Stimulated activated CD8-positive, alpha-beta memory T cell treated with anti-CD3 and anti-CD28 coated beads, Interleukin-15, amount 100 ng/mL, for 48 hours (primary cell): ENCODE measurements at regions not wholly inside any gene's neighbourhood (a gene's known extent, or its start where the extent isn't known, plus 50 kb on each side); places are given as distances from the start of the nearest gene placed in this dataset.

Experiments used
- DNase-seq, 2 donors: peaks; one replicate each; pipeline ENCODE4 v3.0.0-alpha.2; 2020; ENCODE audit warnings: low read depth in 2 of 2

DNA sequence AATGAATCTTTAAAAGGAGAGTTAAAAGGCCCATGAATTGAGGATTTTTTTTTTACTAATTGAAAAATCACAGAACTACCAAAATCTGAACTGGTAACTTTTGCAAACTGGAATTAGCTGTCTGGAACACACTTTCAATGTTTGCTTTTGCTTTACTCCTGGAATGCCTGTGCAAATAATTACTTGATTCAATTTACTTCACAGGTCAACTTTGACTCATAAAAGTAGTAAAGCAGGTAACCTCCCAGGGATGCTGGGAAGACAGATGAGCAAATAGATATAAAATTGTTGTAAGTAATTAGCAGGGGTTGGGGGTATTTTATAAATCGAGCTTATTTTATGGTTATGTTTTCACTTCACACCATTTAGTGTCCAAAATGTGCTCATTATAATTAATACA is 398.3 kb upstream of the HNRNPA3 start:
- DNase-seq = no peak

DNA sequence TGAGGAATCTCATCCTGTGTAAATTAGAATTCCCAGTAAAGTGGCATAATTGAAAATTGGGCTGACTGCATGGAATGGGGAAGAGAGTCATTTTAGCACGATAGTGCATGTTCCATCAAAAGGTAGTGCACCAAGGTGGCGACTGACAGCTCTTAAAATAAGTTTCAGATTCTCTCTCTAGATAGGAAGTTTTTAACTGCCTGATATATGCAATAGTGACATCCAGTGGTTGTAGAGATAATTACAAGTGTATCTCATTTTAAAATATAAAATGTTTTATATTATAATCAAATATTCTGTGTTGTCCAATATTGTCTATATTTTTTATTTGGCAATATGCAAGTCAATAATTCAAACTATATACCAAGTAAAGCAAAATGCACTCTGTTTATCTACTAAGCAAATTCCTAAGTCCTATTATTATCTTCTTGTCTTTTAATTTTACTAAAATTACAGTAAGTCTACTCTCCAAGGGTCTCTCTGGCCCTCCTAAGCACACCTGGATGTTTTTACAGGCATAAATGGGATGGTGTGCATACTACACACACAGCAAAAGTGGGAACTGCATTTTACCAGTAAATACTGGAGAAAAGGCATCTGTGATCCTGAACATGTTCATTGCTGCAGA is 397.7 kb upstream of the HNRNPA3 start:
- DNase-seq = no peak

DNA sequence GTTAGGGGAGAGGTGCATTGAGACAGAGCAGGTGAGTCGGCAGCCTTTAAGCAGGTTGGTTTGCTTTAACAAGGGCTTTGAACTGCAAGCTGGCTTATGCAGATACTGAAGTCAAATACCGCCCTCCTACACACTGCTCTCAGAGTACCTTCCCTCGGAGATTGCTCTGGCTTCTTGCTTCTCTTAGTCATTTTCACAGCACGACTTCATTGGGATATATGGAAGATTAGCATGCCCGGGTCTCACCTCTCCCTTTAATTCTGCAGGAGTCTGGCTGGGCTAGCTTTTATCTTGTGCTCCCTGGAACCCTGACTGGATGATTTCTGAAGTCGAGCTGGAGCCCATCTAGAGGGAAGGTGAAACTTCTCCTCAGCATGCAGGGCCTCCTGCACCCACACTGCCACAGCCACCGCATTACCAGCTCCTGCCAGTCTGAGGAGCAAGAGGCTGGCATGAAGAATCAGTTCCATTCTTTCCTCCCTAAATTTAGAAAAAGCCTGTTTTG is 395.5 kb upstream of the HNRNPA3 start:
- DNase-seq = no peak

DNA sequence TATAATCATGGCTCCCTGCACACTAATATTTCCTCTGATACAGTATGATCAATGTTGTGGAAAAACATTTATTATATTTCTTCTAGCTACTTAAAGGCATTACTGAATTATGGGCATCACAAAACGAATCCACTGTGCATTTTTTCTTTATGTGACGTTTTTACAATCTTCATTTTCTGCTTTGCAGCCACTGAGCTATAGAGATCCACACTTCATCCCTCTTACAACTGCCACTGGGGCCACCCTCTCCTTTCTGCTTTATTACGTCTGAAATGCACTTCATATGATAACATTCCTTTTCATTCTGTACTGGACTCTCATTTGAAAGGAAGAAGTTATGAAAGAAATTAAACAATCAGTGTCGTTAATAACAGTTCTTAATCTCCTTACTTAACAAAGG is 394.5 kb upstream of the HNRNPA3 start:
- no peak for DNase-seq

DNA sequence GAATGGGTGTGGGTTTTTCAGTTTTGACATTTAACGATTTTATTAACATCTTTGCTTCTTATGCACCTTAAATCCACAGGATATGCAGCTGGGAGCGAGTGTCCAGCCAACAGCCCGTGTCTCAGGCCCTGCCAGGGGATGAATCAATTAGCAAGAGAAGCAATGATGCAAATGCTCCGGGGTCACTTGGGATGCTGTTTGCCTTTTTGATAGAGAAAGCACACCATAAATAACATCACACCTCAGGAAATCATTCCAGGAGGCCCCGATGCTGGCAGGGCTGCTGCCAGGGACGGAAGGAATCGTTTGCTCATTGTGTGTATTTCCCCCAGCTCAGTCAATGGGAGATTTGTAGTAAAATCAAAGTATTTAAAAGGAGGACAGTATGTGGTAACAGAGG is 394.0 kb upstream of the HNRNPA3 start:
- DNase-seq = no peak

DNA sequence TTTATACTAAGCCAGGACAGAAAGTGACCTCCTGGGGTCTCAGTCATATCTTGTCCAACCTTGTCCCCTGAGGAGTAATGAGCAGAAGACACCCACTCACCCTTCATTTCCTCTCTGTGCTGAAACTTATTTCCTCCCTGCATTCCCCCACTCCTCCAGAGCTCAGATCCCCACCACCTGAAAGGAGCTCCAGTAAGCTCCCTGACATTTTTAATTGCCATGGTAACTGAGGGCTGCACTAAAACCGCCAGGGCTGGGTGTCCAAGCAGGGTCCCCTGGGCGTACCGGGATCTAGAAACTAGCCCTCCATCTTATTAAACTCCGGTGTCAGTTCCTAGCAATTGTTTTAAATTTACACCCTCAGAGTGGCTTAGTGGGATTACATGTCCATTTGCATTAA is 393.3 kb upstream of the HNRNPA3 start:
- DNase-seq = no peak

DNA sequence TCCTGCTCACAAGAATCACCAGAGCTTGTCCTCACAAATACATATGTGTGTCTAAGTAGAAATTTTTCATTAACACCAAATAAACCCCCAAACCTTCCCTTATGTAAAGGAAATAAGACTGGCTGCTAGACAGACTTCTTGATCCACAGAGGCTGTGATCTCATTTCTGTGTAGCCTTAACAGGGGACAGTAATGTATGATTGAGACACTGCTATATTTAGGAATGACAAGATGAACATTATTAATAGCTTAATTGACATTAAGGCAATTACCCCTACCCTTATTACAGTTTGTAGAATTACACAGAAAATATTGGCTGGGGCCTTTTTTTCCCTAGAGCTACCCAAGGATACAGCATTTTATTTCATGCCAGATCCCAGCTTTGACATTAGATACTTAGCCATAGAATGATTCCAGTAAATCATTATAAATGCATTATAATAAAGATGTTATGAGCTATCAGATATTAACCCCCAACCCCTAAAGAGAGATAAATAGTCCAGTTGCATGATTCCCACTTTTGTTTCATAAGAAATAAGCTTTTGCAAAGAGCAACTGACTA is 392.1 kb upstream of the HNRNPA3 start:
- no peak for DNase-seq

DNA sequence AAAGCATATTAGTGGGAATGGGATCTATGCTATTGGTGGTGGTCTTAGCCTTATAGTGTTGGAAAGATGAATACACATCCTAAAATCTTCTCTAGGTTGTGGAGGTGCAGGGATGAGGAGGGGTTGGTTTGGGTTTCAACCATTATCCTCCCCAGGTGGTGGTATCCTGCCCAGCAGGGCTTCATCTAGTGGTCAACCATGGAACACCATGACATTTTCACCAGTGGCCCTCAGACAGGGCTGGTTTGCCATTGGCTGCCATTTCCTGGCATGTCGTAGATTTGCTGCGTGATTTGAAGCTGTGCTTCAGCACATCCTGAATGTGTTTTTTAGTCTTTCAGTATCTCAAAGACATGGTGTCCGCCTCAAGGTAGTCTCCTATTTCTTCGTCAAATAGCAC is 391.2 kb upstream of the HNRNPA3 start:
- no peak for DNase-seq

DNA sequence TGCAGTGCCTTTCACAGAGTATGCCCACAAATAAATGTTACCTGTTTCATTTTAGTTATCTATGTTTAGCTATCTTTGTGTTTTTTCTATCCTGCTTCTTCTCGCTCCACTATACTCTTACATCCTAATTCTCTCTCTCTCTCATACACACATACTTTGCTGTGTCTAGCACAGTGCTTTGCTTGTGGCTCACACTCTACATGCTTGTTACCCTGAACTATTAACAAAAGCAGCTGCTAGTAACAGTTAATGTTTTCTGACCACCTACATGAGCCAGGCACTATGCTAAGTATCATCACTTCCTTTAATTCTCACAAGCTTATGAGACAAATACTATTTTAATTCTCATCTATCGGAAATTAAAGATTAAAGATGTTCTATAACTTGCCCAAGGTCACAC is 390.5 kb upstream of the HNRNPA3 start:
- DNase-seq = no peak

DNA sequence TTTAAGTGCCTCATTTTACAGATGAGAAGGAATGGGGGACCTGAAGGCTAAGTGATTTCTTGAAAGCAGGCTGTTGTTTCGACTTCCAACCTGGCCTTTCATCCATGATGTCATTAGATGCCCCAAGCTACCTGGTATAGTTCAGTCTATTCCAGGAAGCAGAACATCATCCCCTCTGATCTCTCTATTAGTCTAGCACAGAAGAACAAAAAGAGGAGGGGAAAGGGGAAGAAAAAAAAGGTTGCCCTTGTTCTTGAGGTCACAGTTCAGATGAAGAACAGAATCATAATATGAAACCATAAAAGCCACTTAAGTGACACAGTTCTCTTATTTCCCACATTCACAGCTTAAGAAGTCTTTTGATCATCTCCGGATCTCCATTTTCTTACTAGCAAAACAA is 386.2 kb upstream of the HNRNPA3 start:
- DNase-seq = no peak

DNA sequence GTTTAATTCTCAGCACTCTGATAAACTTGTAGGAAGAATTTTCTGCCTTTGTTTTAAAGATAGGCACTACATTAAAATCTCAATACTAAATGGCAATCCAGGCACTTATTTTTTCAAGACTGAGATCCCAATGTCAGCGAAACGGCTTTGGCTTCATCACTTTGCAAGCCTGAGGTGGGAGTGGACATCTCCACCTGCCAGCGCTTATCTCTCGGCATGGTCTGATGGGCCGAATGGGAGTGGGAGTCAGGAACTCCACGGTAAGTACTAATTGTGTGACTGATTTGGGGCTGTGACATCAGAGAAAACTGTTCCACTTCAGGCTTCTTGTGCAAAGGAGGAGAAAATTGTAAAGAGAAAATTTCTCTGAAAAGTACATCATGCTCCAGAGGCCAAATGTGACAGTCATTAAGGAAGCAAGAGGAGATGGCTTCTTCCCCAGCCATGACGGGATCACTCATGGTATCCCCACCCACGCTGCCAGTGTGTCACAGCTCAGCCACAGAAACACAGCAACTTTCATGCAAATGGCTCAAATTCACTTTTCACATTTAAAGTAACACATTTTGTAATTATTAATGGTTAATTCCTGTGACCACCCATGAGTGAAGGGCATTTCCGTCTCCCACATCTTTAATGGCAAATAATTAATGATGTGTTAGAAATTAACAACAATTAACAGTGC is 385.5 kb upstream of the HNRNPA3 start:
- peak; percentile 58 to 62 for DNase-seq

DNA sequence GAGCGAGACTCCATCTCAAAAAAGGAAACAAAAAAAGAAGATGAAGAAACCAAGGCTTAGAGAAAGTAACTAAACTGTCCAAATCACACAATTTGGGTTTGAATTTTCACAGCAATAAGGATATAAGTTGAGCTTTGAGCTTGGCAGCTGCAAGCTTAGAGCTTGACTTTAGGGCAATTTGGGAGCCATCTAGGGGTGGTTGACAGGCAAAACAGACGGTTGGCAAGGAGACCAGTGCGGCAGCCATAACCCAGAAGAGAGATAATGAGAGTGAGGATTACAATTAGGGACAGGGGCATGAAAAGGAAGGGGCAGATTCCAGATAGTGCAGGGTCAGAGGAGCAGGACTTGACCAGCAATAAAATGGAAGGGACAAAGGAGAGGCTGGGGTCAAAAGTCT is 382.2 kb upstream of the HNRNPA3 start:
- DNase-seq = no peak

DNA sequence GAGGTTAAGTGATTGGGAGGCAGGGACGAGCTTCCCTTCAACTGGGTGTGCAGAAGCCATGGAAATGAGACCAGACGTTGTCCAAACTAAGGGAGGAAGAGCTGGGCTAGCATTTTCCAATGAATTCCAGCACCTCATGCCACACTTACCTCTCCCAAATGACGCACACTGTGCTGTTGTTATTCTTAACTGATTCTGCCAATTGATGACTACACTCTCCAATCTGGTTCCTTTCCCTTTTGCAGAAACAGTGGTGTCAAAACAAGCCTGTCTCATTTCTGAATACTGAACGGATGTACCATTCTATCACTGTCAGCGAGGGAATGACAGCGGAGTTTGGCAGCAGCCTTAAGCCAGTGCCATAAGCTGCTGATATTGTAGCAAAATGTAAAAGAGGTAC is 380.5 kb upstream of the HNRNPA3 start:
- no peak for DNase-seq

DNA sequence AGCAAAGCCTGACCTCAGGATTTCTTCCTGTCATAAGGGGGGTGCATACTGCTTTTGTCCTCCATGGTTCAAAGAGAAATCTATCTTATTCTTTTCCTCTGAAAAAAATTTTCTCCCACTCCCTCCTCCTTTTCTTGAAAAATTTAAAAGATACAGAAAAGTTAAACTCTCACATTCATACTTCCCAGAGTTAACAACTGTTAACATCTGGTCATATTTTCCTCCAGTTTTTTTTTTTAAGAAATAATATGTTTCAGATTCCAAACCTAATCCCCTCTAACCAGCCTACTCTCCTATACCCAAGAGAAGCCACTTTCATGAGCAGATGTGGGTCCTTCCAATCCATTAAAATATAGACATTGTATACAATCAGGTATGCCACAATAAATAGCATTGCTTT is 378.9 kb upstream of the HNRNPA3 start:
- no peak for DNase-seq

DNA sequence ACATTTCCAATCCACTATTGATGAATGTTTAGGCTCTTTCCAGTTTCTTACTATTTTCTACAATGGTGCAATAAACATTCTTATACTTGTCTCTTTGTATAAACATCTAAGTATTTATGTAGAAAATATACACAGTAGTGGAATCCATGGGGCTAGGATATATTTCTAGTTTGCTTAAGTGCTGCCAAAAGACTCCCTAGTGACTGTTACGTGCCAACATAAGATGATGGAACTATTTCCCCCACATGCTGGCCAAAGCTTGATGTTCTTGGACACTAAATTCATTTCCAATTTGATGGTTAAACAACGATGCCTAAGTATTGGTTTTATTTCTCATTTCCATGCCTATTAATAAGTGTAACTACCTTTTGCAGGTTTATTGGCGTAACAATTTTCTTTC is 378.4 kb upstream of the HNRNPA3 start:
- DNase-seq = no peak

DNA sequence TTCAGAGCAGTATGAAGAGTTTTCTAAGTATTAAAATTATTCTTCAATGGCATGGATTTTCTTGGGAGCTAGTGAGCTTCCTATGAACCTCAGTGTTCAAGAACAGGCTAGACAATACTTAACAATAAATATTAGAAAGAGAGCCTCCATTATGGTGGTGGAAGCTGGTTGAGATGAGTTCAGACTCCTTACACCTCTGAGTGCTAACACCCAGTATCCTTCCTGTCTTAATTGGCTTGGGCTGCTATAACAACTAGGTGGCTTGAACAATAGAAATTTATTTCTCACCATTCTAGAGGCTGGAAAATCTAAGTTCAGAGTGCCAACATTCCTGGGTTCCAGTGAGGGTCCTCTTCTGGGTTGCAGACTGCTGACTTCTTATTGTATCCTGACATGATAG is 369.4 kb upstream of the HNRNPA3 start:
- DNase-seq = no peak

DNA sequence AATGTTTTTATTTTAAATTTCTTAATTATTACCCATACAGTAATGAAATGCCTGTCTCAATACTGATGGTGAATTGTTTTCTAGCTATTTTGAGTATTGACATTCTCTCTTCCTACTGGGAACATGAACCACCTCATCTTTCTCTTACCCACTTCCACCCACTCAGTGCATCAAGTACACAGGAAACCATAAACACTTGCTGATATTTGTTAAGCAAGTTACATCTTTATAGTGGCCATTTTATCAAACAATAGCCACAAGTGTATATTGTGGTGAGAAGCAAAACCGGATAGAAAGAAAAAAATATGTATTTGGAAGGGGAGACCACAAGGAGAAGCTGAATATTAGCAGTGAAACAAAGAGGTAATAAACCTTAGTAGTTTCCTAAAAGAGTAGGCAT is 368.1 kb upstream of the HNRNPA3 start:
- DNase-seq = no peak

DNA sequence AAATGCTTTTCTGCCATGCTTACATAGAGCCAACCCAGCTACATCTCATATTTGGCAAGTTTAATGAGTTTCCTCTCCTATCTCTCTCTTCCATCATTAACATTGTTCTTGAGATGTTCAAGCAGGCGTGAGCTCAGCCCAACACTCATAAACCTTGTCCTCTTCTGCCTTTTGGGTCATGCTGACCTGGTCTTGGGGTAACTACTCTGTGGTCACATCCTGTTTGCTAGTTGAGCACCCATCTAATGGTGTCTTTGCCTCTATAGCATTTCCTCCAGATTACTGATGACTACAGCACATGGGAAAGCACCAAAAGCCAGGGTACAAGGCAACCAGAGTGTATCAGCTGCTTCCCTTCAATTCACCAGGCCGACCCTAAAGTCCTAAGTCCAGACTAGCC is 366.9 kb upstream of the HNRNPA3 start:
- no peak for DNase-seq

DNA sequence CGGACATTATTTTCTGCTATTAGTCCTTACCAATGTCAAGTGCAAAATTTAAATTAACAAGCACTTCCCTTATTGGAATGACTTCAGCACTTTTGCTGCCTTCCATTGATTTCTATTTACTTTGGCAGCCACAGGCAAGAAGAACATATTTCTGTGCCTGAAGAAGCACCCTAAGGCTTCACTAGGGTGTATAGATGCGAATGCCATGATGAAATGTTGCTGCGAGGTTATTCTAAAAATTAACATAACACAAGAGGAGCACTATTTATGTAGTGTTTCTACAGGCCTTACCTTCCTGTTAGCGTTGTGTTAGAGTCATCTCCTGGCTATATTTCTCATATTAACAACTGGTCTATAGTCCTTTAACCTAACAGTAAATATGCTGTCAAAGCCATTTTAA is 365.0 kb upstream of the HNRNPA3 start:
- DNase-seq = no peak

DNA sequence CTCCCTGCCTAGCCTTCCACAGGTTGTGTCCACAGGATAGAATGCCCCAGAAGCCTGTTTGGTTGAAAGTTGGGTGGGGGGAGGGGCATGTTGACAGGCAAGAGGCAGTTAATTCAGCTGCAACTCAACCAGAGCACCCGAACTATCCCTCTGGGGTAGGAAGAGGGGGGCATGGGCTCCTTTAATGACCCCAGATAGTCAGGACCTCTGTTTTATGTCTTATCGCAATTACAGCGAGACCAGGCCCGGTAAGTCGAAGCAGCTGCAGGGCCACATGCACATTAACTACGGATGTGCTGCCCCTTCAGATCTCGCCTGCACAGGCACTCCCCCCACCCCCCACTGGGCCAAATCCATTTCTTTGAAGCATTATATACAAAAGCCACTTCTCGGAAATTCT is 363.8 kb upstream of the HNRNPA3 start:
- DNase-seq = no peak

DNA sequence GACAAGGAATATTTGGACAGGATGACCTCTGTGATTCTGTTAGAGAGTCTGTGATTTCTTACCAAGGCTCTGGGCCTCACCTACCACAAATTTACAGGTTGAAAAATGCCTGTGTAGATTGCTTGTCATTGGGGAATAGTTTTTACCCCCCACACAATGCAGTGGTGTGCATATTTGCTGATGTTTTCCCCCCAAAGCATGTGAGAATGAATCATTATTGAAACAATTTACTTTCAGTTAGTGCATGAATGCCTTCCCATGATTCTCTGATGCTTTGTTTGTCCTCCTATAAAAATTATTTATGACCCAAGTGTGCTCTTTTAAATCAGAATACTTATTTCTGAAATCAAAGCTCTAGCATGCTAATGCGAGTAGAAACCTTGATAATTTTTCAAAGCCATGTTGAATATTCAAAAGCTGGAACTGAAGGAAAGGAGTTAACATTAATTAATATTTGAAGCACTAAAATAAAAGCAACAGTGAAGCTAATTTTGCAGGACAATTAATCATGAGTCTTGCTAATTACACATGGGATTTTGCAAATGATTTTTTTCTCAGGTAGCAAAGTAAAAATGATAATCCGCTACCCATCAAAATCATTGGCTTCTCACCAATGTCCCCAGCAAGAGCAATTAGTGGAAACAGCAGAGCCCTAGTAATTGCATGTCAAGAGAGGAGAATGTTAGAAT is 361.2 kb upstream of the HNRNPA3 start:
- no peak for DNase-seq

DNA sequence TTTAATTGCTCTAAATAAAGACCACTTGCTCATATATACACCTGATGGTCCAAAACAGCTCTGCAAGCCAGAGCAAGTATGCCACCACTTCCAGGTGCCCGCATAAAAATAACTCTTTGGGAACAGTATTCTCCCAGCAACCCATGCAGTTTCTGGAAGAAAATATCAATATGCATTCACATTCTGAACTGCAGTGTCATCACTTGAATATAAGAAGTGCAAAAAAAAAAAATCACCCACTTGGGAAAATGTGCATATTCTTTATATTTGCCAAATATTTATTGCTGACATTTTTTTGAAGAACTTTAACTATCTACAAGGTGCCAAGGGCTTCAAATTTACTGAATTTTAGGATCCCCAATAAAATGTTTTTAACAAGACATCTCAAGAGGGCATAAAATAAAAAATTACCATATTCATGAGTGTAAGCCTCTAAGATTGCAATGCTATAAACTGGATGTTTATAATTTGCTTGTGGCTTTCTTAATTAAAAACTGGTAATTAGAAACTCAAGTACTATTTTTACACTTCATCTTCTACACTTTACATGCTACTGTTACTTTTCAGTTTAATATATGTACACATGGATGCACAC is 360.6 kb upstream of the HNRNPA3 start:
- DNase-seq = no peak

DNA sequence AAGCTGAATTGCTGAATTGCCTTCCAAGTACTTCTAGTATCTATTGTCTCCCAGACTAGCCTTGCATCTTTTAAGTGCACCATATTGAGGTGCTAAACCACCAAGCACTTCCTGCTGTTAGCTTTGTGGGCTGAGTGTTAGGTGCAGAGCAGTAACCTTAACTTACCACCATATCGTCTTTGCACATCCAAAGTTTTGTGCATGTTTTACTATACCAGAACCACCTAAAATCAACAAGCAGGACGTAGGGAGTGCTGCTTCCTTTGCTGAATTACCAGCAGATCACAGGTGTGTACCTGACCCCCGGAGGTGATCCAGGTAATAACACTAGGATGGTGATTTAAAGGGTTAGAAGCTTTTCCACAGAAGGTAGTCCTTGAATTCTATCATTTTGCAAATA is 359.9 kb upstream of the HNRNPA3 start:
- no peak for DNase-seq
